ENCODE measurements at regions not wholly inside any gene's neighbourhood (a gene's known extent, or its start where the extent isn't known, plus 50 kb on each side); places are given as distances from the start of the nearest gene placed in this dataset.

- TF ChIP-seq CTCF (conservative IDR thresholded peaks at IDR 0.05; ENCODE audit: low read depth, low read length), result no peak
- TF ChIP-seq EZH2 (IDR thresholded peaks at IDR 0.05; ENCODE audit: low read length, unreplicated experiment), result no peak
Measured at GRCh38 chr4:23680671-23681518, 209.0 kb downstream of the PPARGC1A start.

Data from PC-3 (cell line).